CD14-positive monocyte (primary cell): ENCODE measurements at regions not wholly inside any gene's neighbourhood (a gene's known extent, or its start where the extent isn't known, plus 50 kb on each side); places are given as distances from the start of the nearest gene placed in this dataset.

ENCODE experiments used
- DNase-seq, 3 donors: peaks; one replicate each; pipeline ENCODE4 v3.0.0-alpha.2; 2011 to 2022
- H2AFZ ChIP-seq: 2 replicates; pipeline ENCODE4 v1.6.0; 2012; ENCODE audit warnings: mild to moderate bottlenecking, low read depth, low read length, inconsistent platforms; ENCODE audit not compliant: insufficient read depth, poor library complexity, severe bottlenecking
- H3K27ac ChIP-seq, 2 donors: 1 replicate in 1 of 2; 2 replicates in 1 of 2; pipeline ENCODE4 v1.5.1; 2012 to 2013; ENCODE audit warnings: low read length in 2 of 2, control low read depth in 1 of 2, inconsistent platforms in 1 of 2, low read depth in 1 of 2, mild to moderate bottlenecking in 1 of 2
- H3K27me3 ChIP-seq, 2 donors: one replicate each; pipeline versions ENCODE4 v1.6.0 to v1.6.1; 2011 to 2013; ENCODE audit warnings: low read length in 2 of 2; ENCODE audit not compliant: control insufficient read depth in 2 of 2, insufficient read depth in 2 of 2
- H3K36me3 ChIP-seq, 2 donors: replicated peaks in 1 of 2; 1 replicate in 1 of 2; 2 replicates in 1 of 2; pipeline versions ENCODE4 v1.5.1 to v1.6.1; 2012 to 2013; ENCODE audit warnings: low read length in 2 of 2, control low read depth in 1 of 2, inconsistent platforms in 1 of 2, mild to moderate bottlenecking in 1 of 2; ENCODE audit not compliant: insufficient read depth in 2 of 2, control insufficient read depth in 1 of 2
- H3K4me1 ChIP-seq, 2 donors: 1 replicate in 1 of 2; 2 replicates in 1 of 2; pipeline versions ENCODE4 v1.5.1 to v1.6.1; 2012 to 2013; ENCODE audit warnings: low read length in 2 of 2, control low read depth in 1 of 2, inconsistent platforms in 1 of 2, mild to moderate bottlenecking in 1 of 2, moderate library complexity in 1 of 2; ENCODE audit not compliant: insufficient read depth in 2 of 2, control insufficient read depth in 1 of 2
- H3K4me2 ChIP-seq: replicated peaks from 2 replicates; pipeline ENCODE3; 2012; ENCODE audit warnings: low read length, moderate library complexity, mild to moderate bottlenecking; ENCODE audit not compliant: poor library complexity, severe bottlenecking; ENCODE audit errors: extremely low read depth
- H3K4me3 ChIP-seq, 3 experiments: fragments of 200-600 bp in 1 of 3; sonication (generic) in 1 of 3; replicated peaks in 1 of 3; 1 replicate in 2 of 3; 2 replicates in 1 of 3; pipeline ENCODE4 v1.5.1; 2011 to 2013; ENCODE audit warnings: low read length in 3 of 3, mild to moderate bottlenecking in 3 of 3, control low read depth in 2 of 3, low read depth in 2 of 3, inconsistent platforms in 1 of 3, moderate library complexity in 1 of 3
- H3K79me2 ChIP-seq: 2 replicates; pipeline ENCODE4 v1.6.0; 2012; ENCODE audit warnings: mild to moderate bottlenecking, control low read depth, inconsistent platforms, low read length, moderate library complexity; ENCODE audit not compliant: insufficient read depth
- H3K9ac ChIP-seq: 2 replicates; pipeline ENCODE4 v1.6.0; 2017; ENCODE audit warnings: low read length, mild to moderate bottlenecking; ENCODE audit not compliant: insufficient read depth, poor library complexity, severe bottlenecking
- H3K9me3 ChIP-seq, 2 donors: replicated peaks in 1 of 2; 1 replicate in 1 of 2; 2 replicates in 1 of 2; pipeline versions ENCODE4 v1.5.1 to v1.6.1; 2012 to 2013; ENCODE audit warnings: low read length in 2 of 2, control low read depth in 1 of 2; ENCODE audit not compliant: control insufficient read depth in 1 of 2, insufficient read depth in 1 of 2
- H4K20me1 ChIP-seq: 2 replicates; pipeline ENCODE4 v1.6.0; 2012; ENCODE audit warnings: mild to moderate bottlenecking, low read length, control low read depth, moderate library complexity; ENCODE audit not compliant: insufficient read depth
- H3K27ac Mint-ChIP-seq, 7 donors: one replicate each; pipeline ENCODE4 v1.8.0; 2020; ENCODE audit warnings: mild to moderate bottlenecking in 7 of 7, mixed read lengths in 7 of 7, moderate library complexity in 6 of 7, inconsistent platforms in 2 of 7
- H3K27me3 Mint-ChIP-seq, 3 donors: one replicate each; pipeline ENCODE4 v1.8.0; 2021 to 2022; ENCODE audit warnings: low read depth in 3 of 3, mild to moderate bottlenecking in 3 of 3, mixed read lengths in 3 of 3, moderate library complexity in 3 of 3, inconsistent platforms in 1 of 3
- H3K36me3 Mint-ChIP-seq, 2 donors: one replicate each; pipeline ENCODE4 v1.8.0; 2020; ENCODE audit warnings: mixed read lengths in 2 of 2, inconsistent platforms in 1 of 2, mild to moderate bottlenecking in 1 of 2
- H3K4me1 Mint-ChIP-seq: one replicate; pipeline ENCODE4 v1.8.0; 2020; ENCODE audit warnings: mild to moderate bottlenecking, mixed read lengths
- H3K4me3 Mint-ChIP-seq, 2 donors: one replicate each; pipeline ENCODE4 v1.8.0; 2020; ENCODE audit warnings: mild to moderate bottlenecking in 2 of 2, mixed read lengths in 2 of 2, moderate library complexity in 1 of 2
- H3K9me3 Mint-ChIP-seq, 7 donors: one replicate each; pipeline ENCODE4 v1.8.0; 2020 to 2022; ENCODE audit warnings: mixed read lengths in 7 of 7, mild to moderate bottlenecking in 6 of 7, moderate library complexity in 6 of 7, inconsistent platforms in 2 of 7
- WGBS: methylation state at CpG from one replicate; pipeline ENCODE4 v1.1.5; 2013; ENCODE audit warnings: missing lambda C conversion rate; ENCODE audit not compliant: insufficient coverage; 5-methylcytosine and 5-hydroxymethylcytosine counted together
- intact Hi-C, 2 donors: fragments of 100-400 bp; cut with micrococcal nuclease; formaldehyde crosslinking; loops; one replicate each; pipeline versions ENCODE4 v1.15.0 to v1.15.1; 2023
- TF ChIP-seq, protein P1 (sequence below): fragments of 200-600 bp; IDR thresholded peaks from one replicate; pipeline ENCODE4 v1.8.0; 2022; ENCODE audit warnings: antibody characterized with exemption, mild to moderate bottlenecking

DNA sequence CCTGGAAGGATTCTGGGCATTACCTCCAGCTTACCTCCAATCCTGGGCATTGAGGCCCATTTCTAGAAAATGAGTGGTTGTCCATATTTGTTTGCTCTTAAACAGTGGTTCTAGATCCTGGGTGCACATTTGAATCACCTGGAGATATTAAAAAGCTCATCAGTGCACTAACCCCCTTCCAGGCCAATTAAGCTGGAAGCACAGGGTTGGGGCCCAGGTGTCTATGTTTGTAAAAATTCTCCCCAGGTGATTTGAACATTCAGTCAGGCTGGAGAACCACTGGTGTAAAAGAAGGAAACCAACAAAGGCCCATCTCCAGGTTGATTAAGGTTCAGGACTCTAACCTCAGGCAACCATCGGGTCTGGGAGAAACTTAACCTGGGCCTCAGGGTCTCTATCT is 102.6 kb upstream of the NANOS1 start:
- no peaks in the 10 kb centered on the region for H3K79me2 ChIP-seq
- TF ChIP-seq, protein P1, sequence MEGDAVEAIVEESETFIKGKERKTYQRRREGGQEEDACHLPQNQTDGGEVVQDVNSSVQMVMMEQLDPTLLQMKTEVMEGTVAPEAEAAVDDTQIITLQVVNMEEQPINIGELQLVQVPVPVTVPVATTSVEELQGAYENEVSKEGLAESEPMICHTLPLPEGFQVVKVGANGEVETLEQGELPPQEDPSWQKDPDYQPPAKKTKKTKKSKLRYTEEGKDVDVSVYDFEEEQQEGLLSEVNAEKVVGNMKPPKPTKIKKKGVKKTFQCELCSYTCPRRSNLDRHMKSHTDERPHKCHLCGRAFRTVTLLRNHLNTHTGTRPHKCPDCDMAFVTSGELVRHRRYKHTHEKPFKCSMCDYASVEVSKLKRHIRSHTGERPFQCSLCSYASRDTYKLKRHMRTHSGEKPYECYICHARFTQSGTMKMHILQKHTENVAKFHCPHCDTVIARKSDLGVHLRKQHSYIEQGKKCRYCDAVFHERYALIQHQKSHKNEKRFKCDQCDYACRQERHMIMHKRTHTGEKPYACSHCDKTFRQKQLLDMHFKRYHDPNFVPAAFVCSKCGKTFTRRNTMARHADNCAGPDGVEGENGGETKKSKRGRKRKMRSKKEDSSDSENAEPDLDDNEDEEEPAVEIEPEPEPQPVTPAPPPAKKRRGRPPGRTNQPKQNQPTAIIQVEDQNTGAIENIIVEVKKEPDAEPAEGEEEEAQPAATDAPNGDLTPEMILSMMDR, result no peak
- H3K4me2 ChIP-seq, result no peak overlapping the region
- no peak overlapping the region for H2AFZ ChIP-seq
- H3K4me3 ChIP-seq, result no peak overlapping the region
- peaks cover 3% of the 10 kb centered on the region for H3K4me1 Mint-ChIP-seq
- peaks cover 6 to 14% (median 10%) of the 10 kb centered on the region in 3 donors for H3K27me3 Mint-ChIP-seq
- WGBS, result no CpG with 5 or more reads among the region's 1 CpG
- peaks cover 9 to 31% (median 23%) of the 10 kb centered on the region in 7 donors for H3K9me3 Mint-ChIP-seq
- no peaks in the 10 kb centered on the region for H3K36me3 ChIP-seq
- no peak overlapping the region for H3K4me3 Mint-ChIP-seq
- intact Hi-C loops, result no loop called here
- H3K27ac Mint-ChIP-seq, result no peak overlapping the region
- H3K27me3 ChIP-seq, result no peaks in the 10 kb centered on the region
- no peaks in the 10 kb centered on the region for H4K20me1 ChIP-seq
- DNase-seq, result no peak
- no peak overlapping the region for H3K27ac ChIP-seq
- H3K4me1 ChIP-seq, result no peaks in the 10 kb centered on the region
- H3K36me3 Mint-ChIP-seq, result no peaks in the 10 kb centered on the region
- peaks cover 8 to 15% of the 10 kb centered on the region in 2 donors for H3K9me3 ChIP-seq
- H3K9ac ChIP-seq, result no peak overlapping the region

DNA sequence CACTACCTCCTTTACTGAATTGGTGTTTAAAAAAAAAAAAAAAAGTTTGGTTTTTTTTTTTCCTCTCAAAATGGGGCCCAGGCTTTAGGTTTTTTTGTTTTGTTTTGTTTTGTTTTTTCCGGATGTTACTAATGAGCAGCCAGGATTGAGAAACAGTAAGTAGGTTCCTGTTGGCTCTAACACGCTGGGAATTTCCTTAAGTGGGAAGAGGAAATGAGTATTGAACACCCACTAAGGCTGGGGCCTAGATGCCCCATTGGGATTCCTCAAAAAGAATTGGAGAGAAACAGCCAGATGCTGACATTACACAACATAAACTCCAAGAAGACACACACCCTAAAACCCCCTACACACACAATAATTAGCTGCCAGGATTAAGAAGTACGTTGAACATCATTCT is 102.2 kb upstream of the NANOS1 start:
- Histone ChIP-seq H3K4me3 (no peak overlapping the region), H3K79me2 (no peaks in the 10 kb centered on the region), H3K9me3 (peaks cover 10 to 15% of the 10 kb centered on the region in 2 donors), H3K27ac (no peak overlapping the region), H4K20me1 (no peaks in the 10 kb centered on the region), H3K9ac (no peak overlapping the region), H3K4me1 (no peaks in the 10 kb centered on the region), H2AFZ (no peak overlapping the region), H3K4me2 (no peak overlapping the region), H3K27me3 (no peaks in the 10 kb centered on the region), H3K36me3 (no peaks in the 10 kb centered on the region)
- peaks cover 5 to 13% (median 8%) of the 10 kb centered on the region in 3 donors for H3K27me3 Mint-ChIP-seq
- H3K4me1 Mint-ChIP-seq, result peaks cover 3% of the 10 kb centered on the region
- 100% methylated on average over 1 of the region's 3 CpGs for WGBS
- intact Hi-C loops, result no loop called here
- no peak overlapping the region for H3K27ac Mint-ChIP-seq
- TF ChIP-seq, protein P1, result no peak
- no peaks in the 10 kb centered on the region for H3K36me3 Mint-ChIP-seq
- no peak overlapping the region for H3K4me3 Mint-ChIP-seq
- peak in 1 of 3 donors; percentile 23 for DNase-seq
- peaks cover 9 to 33% (median 25%) of the 10 kb centered on the region in 7 donors for H3K9me3 Mint-ChIP-seq
